ENCODE measurements at regions not wholly inside any gene's neighbourhood (a gene's known extent, or its start where the extent isn't known, plus 50 kb on each side); places are given as distances from the start of the nearest gene placed in this dataset.

GRCh38 chr6:109315341-109316110 is 66.7 kb downstream of the CD164 start:
- H3K9ac ChIP-seq (ENCODE audit: low read length) = no peak overlapping the region
- no peaks in the 10 kb centered on the region for H3K36me3 ChIP-seq (ENCODE audit: control insufficient read depth, insufficient read depth, low read length, severe bottlenecking)
- H3K4me3 ChIP-seq (ENCODE audit: low read length) = no peak overlapping the region
- no peaks in the 10 kb centered on the region for H3K27me3 ChIP-seq (replicated peaks; ENCODE audit: control insufficient read depth, insufficient read depth, low read length)
- DNase-seq (ENCODE audit: low read depth) = no peak
- H3K9me3 ChIP-seq (ENCODE audit: control insufficient read depth, low read length) = no peaks in the 10 kb centered on the region
- peaks cover 9% of the 10 kb centered on the region for H3K4me1 ChIP-seq (ENCODE audit: control insufficient read depth, insufficient read depth, low read length)

GRCh38 chr6:109314313-109314712 is 68.0 kb downstream of the CD164 start:
- Histone ChIP-seq H3K4me1 (ENCODE audit: control insufficient read depth, insufficient read depth, low read length) (peaks cover 9% of the 10 kb centered on the region), H3K4me3 (ENCODE audit: low read length) (no peak overlapping the region), H3K27me3 (replicated peaks; ENCODE audit: control insufficient read depth, insufficient read depth, low read length) (no peaks in the 10 kb centered on the region), H3K36me3 (ENCODE audit: control insufficient read depth, insufficient read depth, low read length, severe bottlenecking) (no peaks in the 10 kb centered on the region), H3K9me3 (ENCODE audit: control insufficient read depth, low read length) (no peaks in the 10 kb centered on the region), H3K9ac (ENCODE audit: low read length) (no peak overlapping the region)
- DNase-seq (ENCODE audit: low read depth) = no peak

DNA sequence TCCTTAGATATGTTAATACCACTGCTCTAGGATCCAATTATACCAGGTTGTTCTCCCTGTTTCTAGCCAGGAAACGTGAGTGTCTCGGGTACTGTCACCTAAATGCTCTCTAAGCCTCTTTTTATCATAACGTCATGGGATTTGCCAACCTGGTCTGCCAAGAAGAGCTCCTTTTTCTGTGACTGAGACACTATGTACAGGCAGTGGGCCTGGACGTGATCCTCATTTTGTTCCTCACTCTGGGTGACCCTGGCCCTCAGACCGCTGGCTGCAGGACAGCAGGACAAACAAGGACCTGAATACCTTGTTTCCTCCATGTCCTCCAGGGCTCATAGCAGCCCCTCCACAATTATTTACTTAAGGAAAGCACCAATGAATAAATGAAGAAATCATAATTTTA is 69.1 kb downstream of the CD164 start:
- H3K4me3 ChIP-seq (ENCODE audit: low read length) = no peak overlapping the region
- H3K9me3 ChIP-seq (ENCODE audit: control insufficient read depth, low read length) = no peaks in the 10 kb centered on the region
- no peak for DNase-seq (ENCODE audit: low read depth)
- H3K9ac ChIP-seq (ENCODE audit: low read length) = no peak overlapping the region
- H3K4me1 ChIP-seq (ENCODE audit: control insufficient read depth, insufficient read depth, low read length) = peaks cover 14% of the 10 kb centered on the region
- H3K27me3 ChIP-seq (replicated peaks; ENCODE audit: control insufficient read depth, insufficient read depth, low read length) = no peaks in the 10 kb centered on the region
- no peaks in the 10 kb centered on the region for H3K36me3 ChIP-seq (ENCODE audit: control insufficient read depth, insufficient read depth, low read length, severe bottlenecking)

- Histone ChIP-seq H3K4me3 (ENCODE audit: low read length) (no peak overlapping the region), H3K4me1 (ENCODE audit: control insufficient read depth, insufficient read depth, low read length) (peaks cover 20% of the 10 kb centered on the region), H3K36me3 (ENCODE audit: control insufficient read depth, insufficient read depth, low read length, severe bottlenecking) (no peaks in the 10 kb centered on the region), H3K9me3 (ENCODE audit: control insufficient read depth, low read length) (no peaks in the 10 kb centered on the region), H3K9ac (ENCODE audit: low read length) (no peak overlapping the region), H3K27me3 (replicated peaks; ENCODE audit: control insufficient read depth, insufficient read depth, low read length) (no peaks in the 10 kb centered on the region)
- DNase-seq (ENCODE audit: low read depth) = peak; percentile 19
These were observed 70.8 kb downstream of the CD164 start for GRCh38 chr6:109311471-109311870.

- H3K4me3 ChIP-seq (ENCODE audit: low read length) = no peak overlapping the region
- no peaks in the 10 kb centered on the region for H3K9me3 ChIP-seq (ENCODE audit: control insufficient read depth, low read length)
- peaks cover 20% of the 10 kb centered on the region for H3K4me1 ChIP-seq (ENCODE audit: control insufficient read depth, insufficient read depth, low read length)
- H3K9ac ChIP-seq (ENCODE audit: low read length) = no peak overlapping the region
- no peaks in the 10 kb centered on the region for H3K27me3 ChIP-seq (replicated peaks; ENCODE audit: control insufficient read depth, insufficient read depth, low read length)
- H3K36me3 ChIP-seq (ENCODE audit: control insufficient read depth, insufficient read depth, low read length, severe bottlenecking) = no peaks in the 10 kb centered on the region
- no peak for DNase-seq (ENCODE audit: low read depth)
These were observed 72.3 kb downstream of the CD164 start for GRCh38 chr6:109309917-109310316.

- DNase-seq (ENCODE audit: low read depth) = peak; percentile 42
- Histone ChIP-seq H3K9me3 (ENCODE audit: control insufficient read depth, low read length) (no peaks in the 10 kb centered on the region), H3K4me3 (ENCODE audit: low read length) (no peak overlapping the region), H3K9ac (ENCODE audit: low read length) (no peak overlapping the region), H3K4me1 (ENCODE audit: control insufficient read depth, insufficient read depth, low read length) (peaks cover 32% of the 10 kb centered on the region), H3K27me3 (replicated peaks; ENCODE audit: control insufficient read depth, insufficient read depth, low read length) (no peaks in the 10 kb centered on the region), H3K36me3 (ENCODE audit: control insufficient read depth, insufficient read depth, low read length, severe bottlenecking) (no peaks in the 10 kb centered on the region)
These were observed 74.2 kb downstream of the CD164 start for GRCh38 chr6:109308018-109308492.

DNA sequence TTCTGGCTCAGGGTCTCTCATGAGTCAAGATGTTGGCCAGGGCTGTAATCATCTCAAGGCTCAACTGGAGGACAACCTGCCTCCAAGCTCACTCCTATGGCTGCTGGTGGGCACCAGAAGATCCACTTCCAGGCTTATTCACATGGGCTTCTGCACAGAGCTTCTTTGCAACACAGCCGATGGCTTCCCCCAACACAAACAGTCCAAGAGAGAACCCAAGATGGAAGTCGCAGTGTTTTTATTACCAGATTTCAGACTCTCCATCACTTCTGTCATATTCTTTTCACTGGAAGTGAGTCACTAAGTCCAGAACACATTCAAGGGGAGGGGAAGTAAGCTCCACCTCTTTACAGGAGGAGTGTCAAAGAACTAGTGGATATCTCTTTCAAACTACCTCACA is 75.5 kb downstream of the CD164 start:
- H3K9ac ChIP-seq (ENCODE audit: low read length) = no peak overlapping the region
- H3K4me3 ChIP-seq (ENCODE audit: low read length) = no peak overlapping the region
- no peak for DNase-seq (ENCODE audit: low read depth)
- H3K4me1 ChIP-seq (ENCODE audit: control insufficient read depth, insufficient read depth, low read length) = peaks cover 28% of the 10 kb centered on the region
- H3K36me3 ChIP-seq (ENCODE audit: control insufficient read depth, insufficient read depth, low read length, severe bottlenecking) = no peaks in the 10 kb centered on the region
- no peaks in the 10 kb centered on the region for H3K9me3 ChIP-seq (ENCODE audit: control insufficient read depth, low read length)
- H3K27me3 ChIP-seq (replicated peaks; ENCODE audit: control insufficient read depth, insufficient read depth, low read length) = no peaks in the 10 kb centered on the region

DNA sequence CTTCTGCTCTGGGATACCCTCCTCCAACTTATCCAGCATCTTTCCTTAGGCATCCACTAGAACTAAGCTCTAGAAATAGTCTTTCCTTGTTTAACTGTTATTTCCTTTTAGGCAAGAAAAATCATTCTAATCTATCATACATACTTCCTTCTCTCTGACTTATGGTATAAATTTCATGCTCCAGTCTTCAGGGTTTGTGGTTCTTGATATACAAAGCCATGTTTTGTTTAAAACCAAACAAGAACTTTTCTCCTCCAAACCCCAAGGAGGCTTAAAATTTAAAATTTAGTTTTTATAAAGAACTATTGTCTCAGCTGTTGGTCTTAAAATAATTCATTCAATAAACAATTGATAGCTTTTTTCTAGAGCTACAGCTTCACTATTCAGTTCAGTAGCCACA is 77.2 kb downstream of the CD164 start:
- no peaks in the 10 kb centered on the region for H3K27me3 ChIP-seq (replicated peaks; ENCODE audit: control insufficient read depth, insufficient read depth, low read length)
- DNase-seq (ENCODE audit: low read depth) = no peak
- H3K4me3 ChIP-seq (ENCODE audit: low read length) = no peak overlapping the region
- no peaks in the 10 kb centered on the region for H3K9me3 ChIP-seq (ENCODE audit: control insufficient read depth, low read length)
- H3K36me3 ChIP-seq (ENCODE audit: control insufficient read depth, insufficient read depth, low read length, severe bottlenecking) = no peaks in the 10 kb centered on the region
- peaks cover 23% of the 10 kb centered on the region for H3K4me1 ChIP-seq (ENCODE audit: control insufficient read depth, insufficient read depth, low read length)
- H3K9ac ChIP-seq (ENCODE audit: low read length) = no peak overlapping the region

DNA sequence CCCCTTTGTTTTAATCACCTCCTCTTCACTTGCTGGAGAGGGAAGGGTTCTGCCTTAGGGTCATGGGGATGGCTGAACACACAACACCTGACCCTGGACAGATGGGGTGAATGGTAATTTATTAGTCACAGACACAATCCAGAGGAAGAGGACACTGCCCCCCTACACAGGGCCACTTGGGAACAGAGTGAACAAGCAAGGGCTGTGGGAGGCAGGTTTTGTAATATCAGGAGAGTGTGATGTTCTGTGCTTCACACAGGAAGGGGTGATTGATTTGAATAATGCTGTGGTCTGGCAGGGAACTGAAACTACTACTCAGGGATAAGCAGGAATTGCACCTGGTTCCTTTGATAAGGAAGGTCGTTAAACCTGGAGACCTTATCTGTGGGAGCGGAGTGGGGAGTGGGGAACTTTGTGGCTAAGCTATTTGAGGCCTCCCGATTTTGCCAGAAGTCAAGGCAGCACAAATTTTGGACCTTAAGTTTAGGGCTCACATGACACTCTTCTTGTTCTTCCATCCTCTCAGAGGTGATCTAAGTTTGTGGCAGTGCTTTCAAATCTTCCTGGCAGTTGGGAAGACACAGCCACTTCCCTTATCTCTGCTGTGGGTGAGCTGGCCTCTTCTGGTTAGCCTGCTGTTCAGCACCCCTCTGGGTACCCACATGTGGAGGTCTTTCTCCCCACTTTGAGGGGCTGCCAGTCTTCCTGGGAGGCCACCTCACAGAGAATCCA is 77.8 kb downstream of the CD164 start:
- peaks cover 23% of the 10 kb centered on the region for H3K4me1 ChIP-seq (ENCODE audit: control insufficient read depth, insufficient read depth, low read length)
- no peak overlapping the region for H3K4me3 ChIP-seq (ENCODE audit: low read length)
- H3K36me3 ChIP-seq (ENCODE audit: control insufficient read depth, insufficient read depth, low read length, severe bottlenecking) = no peaks in the 10 kb centered on the region
- no peak for DNase-seq (ENCODE audit: low read depth)
- H3K9me3 ChIP-seq (ENCODE audit: control insufficient read depth, low read length) = no peaks in the 10 kb centered on the region
- no peaks in the 10 kb centered on the region for H3K27me3 ChIP-seq (replicated peaks; ENCODE audit: control insufficient read depth, insufficient read depth, low read length)
- no peak overlapping the region for H3K9ac ChIP-seq (ENCODE audit: low read length)

GRCh38 chr6:109303640-109304283 is 78.5 kb downstream of the CD164 start:
- DNase-seq (ENCODE audit: low read depth) = peak; percentile 2
- H3K4me1 ChIP-seq (ENCODE audit: control insufficient read depth, insufficient read depth, low read length) = peaks cover 23% of the 10 kb centered on the region
- H3K36me3 ChIP-seq (ENCODE audit: control insufficient read depth, insufficient read depth, low read length, severe bottlenecking) = no peaks in the 10 kb centered on the region
- no peak overlapping the region for H3K9ac ChIP-seq (ENCODE audit: low read length)
- no peaks in the 10 kb centered on the region for H3K9me3 ChIP-seq (ENCODE audit: control insufficient read depth, low read length)
- H3K4me3 ChIP-seq (ENCODE audit: low read length) = no peak overlapping the region
- no peaks in the 10 kb centered on the region for H3K27me3 ChIP-seq (replicated peaks; ENCODE audit: control insufficient read depth, insufficient read depth, low read length)

- Histone ChIP-seq H3K4me1 (ENCODE audit: control insufficient read depth, insufficient read depth, low read length) (peaks cover 17% of the 10 kb centered on the region), H3K9me3 (ENCODE audit: control insufficient read depth, low read length) (no peaks in the 10 kb centered on the region), H3K36me3 (ENCODE audit: control insufficient read depth, insufficient read depth, low read length, severe bottlenecking) (no peaks in the 10 kb centered on the region), H3K27me3 (replicated peaks; ENCODE audit: control insufficient read depth, insufficient read depth, low read length) (no peaks in the 10 kb centered on the region), H3K9ac (ENCODE audit: low read length) (no peak overlapping the region), H3K4me3 (ENCODE audit: low read length) (no peak overlapping the region)
- peak; percentile 27 for DNase-seq (ENCODE audit: low read depth)
These were observed 79.1 kb downstream of the CD164 start for GRCh38 chr6:109303164-109303563.

Measured in adipocyte (in vitro differentiated cells).